HG02840 (cell line): ENCODE measurements at regions not wholly inside any gene's neighbourhood (a gene's known extent, or its start where the extent isn't known, plus 50 kb on each side); places are given as distances from the start of the nearest gene placed in this dataset.

ENCODE experiments used
- ATAC-seq: cut with Tn5 transposase; IDR thresholded peaks from one replicate; pipeline ENCODE4 v1.9.1; 2021; ENCODE audit warnings: mild to moderate bottlenecking, moderate library complexity, moderate number of reproducible peaks; ENCODE audit not compliant: unreplicated experiment, low FRiP score

- ATAC-seq: no peak
These were observed 398.8 kb downstream of the HS3ST3B1 start for GRCh38 chr17:14699574-14700185.

GRCh38 chr17:14693382-14693781 lies 392.5 kb downstream of the HS3ST3B1 start:
- ATAC-seq: no peak

- ATAC-seq: no peak
These were observed 389.8 kb downstream of the HS3ST3B1 start for GRCh38 chr17:14690704-14691103.

GRCh38 chr17:14688134-14688533 lies 387.3 kb downstream of the HS3ST3B1 start:
- no peak for ATAC-seq

GRCh38 chr17:14672830-14673229 lies 371.9 kb downstream of the HS3ST3B1 start:
- no peak for ATAC-seq

GRCh38 chr17:14670861-14671260 lies 370.0 kb downstream of the HS3ST3B1 start:
- ATAC-seq: no peak

- ATAC-seq: no peak
These were observed 363.6 kb downstream of the HS3ST3B1 start for GRCh38 chr17:14664511-14664910.

GRCh38 chr17:14641117-14641516 lies 340.2 kb downstream of the HS3ST3B1 start:
- ATAC-seq: no peak

- no peak for ATAC-seq
These were observed 336.4 kb downstream of the HS3ST3B1 start for GRCh38 chr17:14637260-14637659.

- ATAC-seq: no peak
These were observed 329.7 kb downstream of the HS3ST3B1 start for GRCh38 chr17:14630621-14631020.

GRCh38 chr17:14630046-14630445 lies 329.2 kb downstream of the HS3ST3B1 start:
- no peak for ATAC-seq

- no peak for ATAC-seq
These were observed 321.8 kb downstream of the HS3ST3B1 start for GRCh38 chr17:14622615-14623101.

- no peak for ATAC-seq
These were observed 321.1 kb downstream of the HS3ST3B1 start for GRCh38 chr17:14621826-14622614.

GRCh38 chr17:14619821-14620220 lies 318.9 kb downstream of the HS3ST3B1 start:
- no peak for ATAC-seq

- ATAC-seq: no peak
These were observed 315.6 kb downstream of the HS3ST3B1 start for GRCh38 chr17:14616528-14616927.

- ATAC-seq: no peak
These were observed 304.4 kb downstream of the HS3ST3B1 start for GRCh38 chr17:14605267-14605599.

- no peak for ATAC-seq
These were observed 303.8 kb downstream of the HS3ST3B1 start for GRCh38 chr17:14604591-14605266.

- no peak for ATAC-seq
These were observed 295.3 kb downstream of the HS3ST3B1 start for GRCh38 chr17:14596224-14596623.

GRCh38 chr17:14595656-14596055 lies 294.8 kb downstream of the HS3ST3B1 start:
- ATAC-seq: no peak

GRCh38 chr17:14594690-14595089 lies 293.8 kb downstream of the HS3ST3B1 start:
- no peak for ATAC-seq

- ATAC-seq: no peak
These were observed 293.1 kb downstream of the HS3ST3B1 start for GRCh38 chr17:14593956-14594355.
